SK-N-SH treated with all-trans-retinoic acid at 6 μM for 48 hours (cell line): ENCODE measurements at regions not wholly inside any gene's neighbourhood (a gene's known extent, or its start where the extent isn't known, plus 50 kb on each side); places are given as distances from the start of the nearest gene placed in this dataset.
"Not testable (repeated sequence)": the region's sequence is repeated elsewhere in the genome, so short reads cannot be mapped to it uniquely, and the experiment has no call there.

Experiments
- ATAC-seq: fragments of 200-7000 bp; cut with Tn5 transposase; 3 replicates; pipeline ENCODE4 v1.9.1; 2020; ENCODE audit warnings: mild to moderate bottlenecking, moderate library complexity
- ARNTL ChIP-seq: fragments of 450-650 bp; formaldehyde crosslinking; IDR thresholded peaks from 2 replicates; pipeline ENCODE4 v1.5.0; 2020; ENCODE audit warnings: low read depth, mild to moderate bottlenecking, moderate library complexity, borderline replicate concordance
- BACH2 ChIP-seq: fragments of 250-450 bp; sonication (Bioruptor Pico); IDR thresholded peaks from 2 replicates; pipeline ENCODE4 v1.9.0; 2021; ENCODE audit warnings: mild to moderate bottlenecking, borderline replicate concordance
- CSDC2 ChIP-seq: fragments of 250-450 bp; sonication (Bioruptor Pico); IDR thresholded peaks from 2 replicates; pipeline ENCODE4 v1.5.0; 2020; ENCODE audit warnings: mild to moderate bottlenecking, moderate library complexity
- ESRRG ChIP-seq: fragments of 250-450 bp; sonication (Bioruptor Pico); IDR thresholded peaks from 2 replicates; pipeline ENCODE4 v1.6.1; 2021; ENCODE audit warnings: mild to moderate bottlenecking
- GLIS3 ChIP-seq: fragments of 250-450 bp; sonication (Bioruptor Pico); IDR thresholded peaks from 2 replicates; pipeline ENCODE4 v1.5.0; 2020; ENCODE audit warnings: mild to moderate bottlenecking, moderate library complexity
- ISL1 ChIP-seq: fragments of 250-450 bp; sonication (Bioruptor Pico); IDR thresholded peaks from 2 replicates; pipeline ENCODE4 v2.1.2; 2022; ENCODE audit warnings: mild to moderate bottlenecking, moderate library complexity
- OSR1 ChIP-seq: fragments of 250-450 bp; sonication (Bioruptor Pico); IDR thresholded peaks from 2 replicates; pipeline ENCODE4 v1.8.0; 2022; ENCODE audit warnings: moderate library complexity, mild to moderate bottlenecking, inconsistent platforms
- PPARA ChIP-seq: fragments of 250-450 bp; sonication (Bioruptor Pico); IDR thresholded peaks from 2 replicates; pipeline ENCODE4 v1.5.0; 2020; ENCODE audit warnings: mild to moderate bottlenecking, borderline replicate concordance
- RARB ChIP-seq: fragments of 250-450 bp; sonication (Bioruptor Pico); IDR thresholded peaks from 2 replicates; pipeline ENCODE4 v1.8.0; 2021; ENCODE audit warnings: mild to moderate bottlenecking, moderate library complexity
- SNAI2 ChIP-seq: fragments of 250-450 bp; sonication (Bioruptor Pico); IDR thresholded peaks from 2 replicates; pipeline ENCODE4 v1.5.0; 2020; ENCODE audit warnings: mild to moderate bottlenecking, moderate library complexity
- TCF4 ChIP-seq: fragments of 250-450 bp; sonication (Bioruptor Pico); IDR thresholded peaks from 2 replicates; pipeline ENCODE4 v1.8.0; 2021; ENCODE audit warnings: mild to moderate bottlenecking, moderate library complexity, borderline replicate concordance
- TOX ChIP-seq: fragments of 250-450 bp; sonication (Bioruptor Pico); IDR thresholded peaks from 2 replicates; pipeline ENCODE4 v1.8.0; 2021; ENCODE audit warnings: mild to moderate bottlenecking, moderate library complexity, borderline replicate concordance
- ZC3H10 ChIP-seq: fragments of 250-450 bp; sonication (Bioruptor Pico); IDR thresholded peaks from 2 replicates; pipeline ENCODE4 v1.5.1; 2021; ENCODE audit warnings: mild to moderate bottlenecking, moderate library complexity
- ZFP3 ChIP-seq: fragments of 250-450 bp; sonication (Bioruptor Pico); IDR thresholded peaks from 2 replicates; pipeline ENCODE4 v1.5.0; 2020; ENCODE audit warnings: mild to moderate bottlenecking, moderate library complexity
- ZFP30 ChIP-seq: fragments of 450-650 bp; formaldehyde crosslinking; IDR thresholded peaks from 2 replicates; pipeline ENCODE4 v1.5.0; 2022; ENCODE audit warnings: mild to moderate bottlenecking, moderate library complexity
- ZNF565 ChIP-seq: fragments of 450-650 bp; formaldehyde crosslinking; conservative IDR thresholded peaks from 2 replicates; pipeline ENCODE4 v1.5.0; 2020; ENCODE audit warnings: low read depth, mild to moderate bottlenecking, moderate library complexity
- ZNF70 ChIP-seq: fragments of 450-650 bp; formaldehyde crosslinking; IDR thresholded peaks from 2 replicates; pipeline ENCODE4 v1.5.0; 2020; ENCODE audit warnings: mild to moderate bottlenecking, moderate library complexity
- ZNF8 ChIP-seq: fragments of 450-650 bp; formaldehyde crosslinking; IDR thresholded peaks from 2 replicates; pipeline ENCODE4 v1.5.0; 2020; ENCODE audit warnings: mild to moderate bottlenecking, moderate library complexity
- TF ChIP-seq, protein P1 (sequence below): fragments of 250-450 bp; sonication (Bioruptor Pico); IDR thresholded peaks from 2 replicates; pipeline ENCODE4 v1.5.0; 2020; ENCODE audit warnings: mild to moderate bottlenecking, moderate library complexity
- TF ChIP-seq, protein P2 (sequence below): fragments of 250-450 bp; sonication (Bioruptor Pico); IDR thresholded peaks from 2 replicates; pipeline ENCODE4 v1.5.1; 2021; ENCODE audit warnings: mild to moderate bottlenecking, moderate library complexity
- TF ChIP-seq, protein P3 (sequence below): fragments of 250-450 bp; sonication (Bioruptor Pico); IDR thresholded peaks from 2 replicates; pipeline ENCODE4 v1.8.0; 2021; ENCODE audit warnings: low read depth, mild to moderate bottlenecking, moderate library complexity, borderline replicate concordance
- TF ChIP-seq, protein P4 (sequence below): fragments of 250-450 bp; sonication (Bioruptor Pico); IDR thresholded peaks from 2 replicates; pipeline ENCODE4 v1.5.1; 2020; ENCODE audit warnings: low read depth, mild to moderate bottlenecking, moderate library complexity

DNA sequence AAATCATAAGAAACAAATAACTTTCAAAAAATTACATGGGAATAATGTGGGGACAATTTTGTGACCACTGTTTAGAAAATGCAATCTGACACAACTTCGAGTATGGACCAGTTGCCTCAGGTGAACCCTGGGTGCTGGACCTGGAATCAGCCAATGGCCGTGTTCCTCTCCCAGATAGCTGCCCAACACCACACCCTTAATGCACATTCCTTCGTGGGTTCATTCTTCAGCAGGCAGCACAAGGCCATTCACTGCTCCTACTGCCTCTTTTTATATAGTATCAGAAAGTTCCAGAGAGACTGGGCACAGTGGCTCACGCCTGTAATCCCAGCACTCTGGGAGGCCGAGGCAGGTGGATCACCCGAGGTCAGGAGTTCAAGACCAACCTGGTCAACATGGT is 89.1 kb upstream of the PARD3 start:
- TF ChIP-seq SNAI2, result no peak
- TF ChIP-seq ESRRG, result no peak
- no peak for TF ChIP-seq GLIS3 (CRISPR knock-in tag)
- no peak for TF ChIP-seq TCF4 (CRISPR knock-in tag)
- TF ChIP-seq ZFP30 (CRISPR knock-in tag), result no peak
- TF ChIP-seq OSR1, result no peak
- TF ChIP-seq, protein P1, sequence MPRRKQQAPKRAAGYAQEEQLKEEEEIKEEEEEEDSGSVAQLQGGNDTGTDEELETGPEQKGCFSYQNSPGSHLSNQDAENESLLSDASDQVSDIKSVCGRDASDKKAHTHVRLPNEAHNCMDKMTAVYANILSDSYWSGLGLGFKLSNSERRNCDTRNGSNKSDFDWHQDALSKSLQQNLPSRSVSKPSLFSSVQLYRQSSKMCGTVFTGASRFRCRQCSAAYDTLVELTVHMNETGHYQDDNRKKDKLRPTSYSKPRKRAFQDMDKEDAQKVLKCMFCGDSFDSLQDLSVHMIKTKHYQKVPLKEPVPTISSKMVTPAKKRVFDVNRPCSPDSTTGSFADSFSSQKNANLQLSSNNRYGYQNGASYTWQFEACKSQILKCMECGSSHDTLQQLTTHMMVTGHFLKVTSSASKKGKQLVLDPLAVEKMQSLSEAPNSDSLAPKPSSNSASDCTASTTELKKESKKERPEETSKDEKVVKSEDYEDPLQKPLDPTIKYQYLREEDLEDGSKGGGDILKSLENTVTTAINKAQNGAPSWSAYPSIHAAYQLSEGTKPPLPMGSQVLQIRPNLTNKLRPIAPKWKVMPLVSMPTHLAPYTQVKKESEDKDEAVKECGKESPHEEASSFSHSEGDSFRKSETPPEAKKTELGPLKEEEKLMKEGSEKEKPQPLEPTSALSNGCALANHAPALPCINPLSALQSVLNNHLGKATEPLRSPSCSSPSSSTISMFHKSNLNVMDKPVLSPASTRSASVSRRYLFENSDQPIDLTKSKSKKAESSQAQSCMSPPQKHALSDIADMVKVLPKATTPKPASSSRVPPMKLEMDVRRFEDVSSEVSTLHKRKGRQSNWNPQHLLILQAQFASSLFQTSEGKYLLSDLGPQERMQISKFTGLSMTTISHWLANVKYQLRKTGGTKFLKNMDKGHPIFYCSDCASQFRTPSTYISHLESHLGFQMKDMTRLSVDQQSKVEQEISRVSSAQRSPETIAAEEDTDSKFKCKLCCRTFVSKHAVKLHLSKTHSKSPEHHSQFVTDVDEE (CRISPR knock-in tag), result no peak
- no peak for TF ChIP-seq ISL1 (CRISPR knock-in tag)
- no peak for TF ChIP-seq PPARA (CRISPR knock-in tag)
- no peak for ATAC-seq

DNA sequence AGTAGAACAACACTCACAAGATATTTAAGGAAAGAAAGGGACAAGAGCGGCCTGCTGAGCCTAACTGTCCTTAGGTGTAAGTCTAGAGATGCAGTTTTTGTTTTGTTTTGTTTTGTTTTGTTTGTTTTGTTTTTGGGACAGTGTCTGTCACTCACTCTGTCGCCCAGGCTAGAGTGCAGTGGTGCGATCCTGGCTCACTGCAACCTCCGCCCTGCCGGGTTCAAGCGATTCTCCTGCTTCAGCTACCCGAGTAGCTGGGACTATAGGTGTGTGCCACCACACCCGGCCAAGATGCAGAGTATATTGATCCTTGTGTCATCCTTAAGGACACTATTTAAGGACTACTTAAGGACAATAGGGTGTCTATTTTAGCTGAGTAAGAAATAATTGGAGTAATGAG is 84.1 kb upstream of the PARD3 start:
- TF ChIP-seq TOX (no peak), ZNF8 (CRISPR knock-in tag) (no peak), ZC3H10 (no peak), GLIS3 (CRISPR knock-in tag) (no peak), ZFP3 (CRISPR knock-in tag) (no peak), ZNF70 (no peak), SNAI2 (no peak), TCF4 (CRISPR knock-in tag) (no peak), ZNF565 (CRISPR knock-in tag) (no peak), ZFP30 (CRISPR knock-in tag) (no peak), CSDC2 (CRISPR knock-in tag) (no peak), ESRRG (no peak), RARB (no peak)
- TF ChIP-seq, protein P2, sequence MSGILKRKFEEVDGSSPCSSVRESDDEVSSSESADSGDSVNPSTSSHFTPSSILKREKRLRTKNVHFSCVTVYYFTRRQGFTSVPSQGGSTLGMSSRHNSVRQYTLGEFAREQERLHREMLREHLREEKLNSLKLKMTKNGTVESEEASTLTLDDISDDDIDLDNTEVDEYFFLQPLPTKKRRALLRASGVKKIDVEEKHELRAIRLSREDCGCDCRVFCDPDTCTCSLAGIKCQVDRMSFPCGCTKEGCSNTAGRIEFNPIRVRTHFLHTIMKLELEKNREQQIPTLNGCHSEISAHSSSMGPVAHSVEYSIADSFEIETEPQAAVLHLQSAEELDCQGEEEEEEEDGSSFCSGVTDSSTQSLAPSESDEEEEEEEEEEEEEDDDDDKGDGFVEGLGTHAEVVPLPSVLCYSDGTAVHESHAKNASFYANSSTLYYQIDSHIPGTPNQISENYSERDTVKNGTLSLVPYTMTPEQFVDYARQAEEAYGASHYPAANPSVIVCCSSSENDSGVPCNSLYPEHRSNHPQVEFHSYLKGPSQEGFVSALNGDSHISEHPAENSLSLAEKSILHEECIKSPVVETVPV, result no peak
- TF ChIP-seq, protein P1 (CRISPR knock-in tag), result no peak
- no peak for ATAC-seq

DNA sequence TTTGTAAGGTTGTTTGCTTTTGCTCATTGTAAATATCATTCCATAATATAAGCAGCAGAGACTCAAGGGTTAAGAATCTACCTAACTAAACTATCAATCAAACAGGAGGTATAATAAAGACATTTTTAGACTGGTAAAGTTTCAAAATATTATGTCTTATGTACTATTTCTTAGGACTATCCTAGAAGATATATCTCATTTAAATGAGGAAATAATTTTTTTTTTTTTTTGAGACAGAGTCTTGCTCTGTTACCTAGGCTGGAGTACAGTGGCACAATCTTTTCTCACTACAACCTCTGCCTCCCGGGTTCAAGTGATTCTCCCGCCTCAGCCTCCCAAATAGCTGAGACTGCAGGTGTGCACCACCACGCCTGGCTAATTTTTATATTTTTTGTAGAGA is 80.9 kb upstream of the PARD3 start:
- no peak for ATAC-seq
- TF ChIP-seq ZFP3 (CRISPR knock-in tag) (no peak), CSDC2 (CRISPR knock-in tag) (no peak), ZNF70 (no peak), ARNTL (CRISPR knock-in tag) (no peak), TOX (no peak), ZNF8 (CRISPR knock-in tag) (no peak), ZNF565 (CRISPR knock-in tag) (no peak), TCF4 (CRISPR knock-in tag) (no peak), OSR1 (no peak), ZFP30 (CRISPR knock-in tag) (no peak), PPARA (CRISPR knock-in tag) (no peak), BACH2 (CRISPR knock-in tag) (no peak)
- TF ChIP-seq, protein P3, sequence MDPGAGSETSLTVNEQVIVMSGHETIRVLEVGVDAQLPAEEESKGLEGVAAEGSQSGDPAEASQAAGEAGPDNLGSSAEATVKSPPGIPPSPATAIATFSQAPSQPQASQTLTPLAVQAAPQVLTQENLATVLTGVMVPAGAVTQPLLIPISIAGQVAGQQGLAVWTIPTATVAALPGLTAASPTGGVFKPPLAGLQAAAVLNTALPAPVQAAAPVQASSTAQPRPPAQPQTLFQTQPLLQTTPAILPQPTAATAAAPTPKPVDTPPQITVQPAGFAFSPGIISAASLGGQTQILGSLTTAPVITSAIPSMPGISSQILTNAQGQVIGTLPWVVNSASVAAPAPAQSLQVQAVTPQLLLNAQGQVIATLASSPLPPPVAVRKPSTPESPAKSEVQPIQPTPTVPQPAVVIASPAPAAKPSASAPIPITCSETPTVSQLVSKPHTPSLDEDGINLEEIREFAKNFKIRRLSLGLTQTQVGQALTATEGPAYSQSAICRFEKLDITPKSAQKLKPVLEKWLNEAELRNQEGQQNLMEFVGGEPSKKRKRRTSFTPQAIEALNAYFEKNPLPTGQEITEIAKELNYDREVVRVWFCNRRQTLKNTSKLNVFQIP (CRISPR knock-in tag), result no peak
- TF ChIP-seq, protein P4, sequence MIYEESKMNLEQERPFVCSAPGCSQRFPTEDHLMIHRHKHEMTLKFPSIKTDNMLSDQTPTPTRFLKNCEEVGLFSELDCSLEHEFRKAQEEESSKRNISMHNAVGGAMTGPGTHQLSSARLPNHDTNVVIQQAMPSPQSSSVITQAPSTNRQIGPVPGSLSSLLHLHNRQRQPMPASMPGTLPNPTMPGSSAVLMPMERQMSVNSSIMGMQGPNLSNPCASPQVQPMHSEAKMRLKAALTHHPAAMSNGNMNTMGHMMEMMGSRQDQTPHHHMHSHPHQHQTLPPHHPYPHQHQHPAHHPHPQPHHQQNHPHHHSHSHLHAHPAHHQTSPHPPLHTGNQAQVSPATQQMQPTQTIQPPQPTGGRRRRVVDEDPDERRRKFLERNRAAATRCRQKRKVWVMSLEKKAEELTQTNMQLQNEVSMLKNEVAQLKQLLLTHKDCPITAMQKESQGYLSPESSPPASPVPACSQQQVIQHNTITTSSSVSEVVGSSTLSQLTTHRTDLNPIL (CRISPR knock-in tag), result no peak
- TF ChIP-seq, protein P1 (CRISPR knock-in tag), result no peak

DNA sequence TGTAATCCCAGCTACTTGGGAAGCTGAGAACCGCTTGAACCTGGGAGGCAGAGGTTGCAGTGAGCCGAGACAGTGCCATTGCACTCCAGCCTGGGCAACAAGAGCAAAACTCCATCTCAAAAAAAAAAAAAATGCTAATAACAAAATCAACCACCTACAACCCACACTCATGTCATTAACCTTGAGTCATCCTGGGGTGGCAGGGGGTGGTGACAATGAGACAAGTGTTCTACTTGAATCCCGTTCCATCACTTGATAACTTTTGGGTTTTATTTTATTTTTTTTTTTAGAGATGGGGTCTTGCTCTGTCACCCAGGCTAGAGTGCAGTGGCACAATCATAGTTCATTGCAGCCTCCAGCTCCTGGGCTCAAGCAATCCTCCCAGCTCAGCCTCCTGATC is 80.0 kb upstream of the PARD3 start:
- not testable (repeated sequence) for ATAC-seq

DNA sequence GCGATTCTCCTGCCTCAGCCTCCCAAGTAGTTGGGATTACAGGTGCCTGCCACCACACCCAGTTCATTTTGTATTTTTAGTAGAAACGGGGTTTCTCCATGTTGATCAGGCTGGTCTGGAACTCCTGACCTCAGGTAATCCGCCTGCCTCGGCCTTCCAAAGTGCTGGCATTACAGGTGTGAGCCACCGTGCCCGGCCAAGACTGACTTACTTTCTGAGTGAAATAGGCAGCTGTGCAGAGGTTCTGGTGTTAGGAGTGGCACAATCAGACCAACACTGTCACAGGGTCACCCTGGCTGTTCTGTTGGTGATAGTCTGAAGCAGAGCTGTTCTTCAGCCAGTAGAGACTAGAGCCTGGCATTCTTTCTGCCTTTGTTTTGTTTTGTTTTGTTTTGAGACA is 77.4 kb upstream of the PARD3 start:
- not testable (repeated sequence) for ATAC-seq
